Loucy (cell line): ENCODE measurements at regions not wholly inside any gene's neighbourhood (a gene's known extent, or its start where the extent isn't known, plus 50 kb on each side); places are given as distances from the start of the nearest gene placed in this dataset.
A peak's percentile ranks its signal among the peaks of the same experiment; 100 is the strongest.

ENCODE experiments used
- CTCF ChIP-seq: fragments of 200-600 bp; sonication (generic); conservative IDR thresholded peaks from 2 replicates; pipeline ENCODE4 v1.5.1; 2014; ENCODE audit warnings: mild to moderate bottlenecking, antibody characterized with exemption, low read length
- EZH2phosphoT487 ChIP-seq: fragments of 200-600 bp; IDR thresholded peaks from 2 replicates; pipeline ENCODE4 v1.6.1; 2018; ENCODE audit warnings: antibody characterized with exemption, mild to moderate bottlenecking, moderate library complexity, borderline replicate concordance

GRCh38 chr10:29386342-29386999, 97.6 kb downstream of the LYZL1 start:
- TF ChIP-seq CTCF (peak; percentile 70), EZH2phosphoT487 (no peak)
